ENCODE measurements at regions not wholly inside any gene's neighbourhood (a gene's known extent, or its start where the extent isn't known, plus 50 kb on each side); places are given as distances from the start of the nearest gene placed in this dataset.

GRCh38 chr19:23855676-23856075, 59.0 kb upstream of the ZNF726 start:
- no peak for FAIRE-seq
- Histone ChIP-seq H4K20me1 (replicated peaks in 1 of 2; ENCODE audit: control insufficient read depth in 1 of 2, insufficient read depth in 2 of 2, low read length in 2 of 2) (no peaks in the 10 kb centered on the region), H3K79me1 (ENCODE audit: low read depth, low read length) (no peaks in the 10 kb centered on the region), H3K4me2 (ENCODE audit: insufficient read depth in 1 of 2, low read depth in 2 of 2, low read length in 2 of 2) (no peak overlapping the region), H3K27me3 (replicated peaks in 1 of 4; ENCODE audit: control insufficient read depth in 3 of 4, extremely low read depth in 1 of 4, insufficient read depth in 3 of 4, low read length in 3 of 4) (no peaks in the 10 kb centered on the region), H3K23ac (ENCODE audit: insufficient read length) (no peak overlapping the region), H4K91ac (replicated peaks; ENCODE audit: insufficient read length, low read length) (no peak overlapping the region), H2BK12ac (ENCODE audit: low read depth, low read length) (no peak overlapping the region), H2AFZ (ENCODE audit: low read length) (no peak overlapping the region), H3K14ac (ENCODE audit: insufficient read length) (no peak overlapping the region), H3K4me1 (replicated peaks in 1 of 4; ENCODE audit: control insufficient read depth in 3 of 4, insufficient read depth in 4 of 4, low read length in 3 of 4) (no peaks in the 10 kb centered on the region), H2AK5ac (ENCODE audit: low read depth, low read length) (no peak overlapping the region), H2BK120ac (replicated peaks; ENCODE audit: low read depth, low read length) (no peak overlapping the region), H2BK15ac (ENCODE audit: low read length) (no peak overlapping the region), H3K23me2 (ENCODE audit: low read depth, low read length) (no peaks in the 10 kb centered on the region), H3K36me3 (ENCODE audit: control insufficient read depth in 2 of 4, insufficient read depth in 4 of 4, low read length in 3 of 4) (no peaks in the 10 kb centered on the region), H3K4me3 (ENCODE audit: extremely low read depth in 1 of 4, insufficient read depth in 2 of 4, low read depth in 3 of 4, low read length in 4 of 4) (no peak overlapping the region), H4K5ac (ENCODE audit: insufficient read length, low read depth, low read length) (no peak overlapping the region), H3K27ac (ENCODE audit: low read depth, low read length) (no peak overlapping the region), H3K4ac (replicated peaks; ENCODE audit: insufficient read length, low read depth, low read length) (no peak overlapping the region), H3K9me3 (ENCODE audit: insufficient read depth in 2 of 2, low read depth in 1 of 2, low read length in 1 of 2) (peaks cover 34 to 43% of the 10 kb centered on the region in 2 experiments), H2BK20ac (ENCODE audit: low read length) (no peak overlapping the region), H3K18ac (ENCODE audit: extremely low read depth, low read length) (no peak overlapping the region), H3K9ac (replicated peaks in 1 of 4; ENCODE audit: extremely low read depth in 1 of 4, low read depth in 3 of 4, low read length in 3 of 4) (no peak overlapping the region), H3K56ac (replicated peaks; ENCODE audit: insufficient read length, low read depth, low read length) (no peak overlapping the region), H3K79me2 (ENCODE audit: control insufficient read depth in 1 of 2, insufficient read depth in 2 of 2, low read length in 2 of 2) (no peaks in the 10 kb centered on the region), H4K8ac (ENCODE audit: extremely low read depth, insufficient read depth, low read length) (no peak overlapping the region), H2BK5ac (ENCODE audit: low read depth, low read length) (no peak overlapping the region)
- DNase-seq (ENCODE audit: low read depth in 1 of 2, low spot score in 2 of 2), result peak in 1 of 2 experiments; percentile 35
- ChIA-PET POLR2A (ENCODE audit: partially characterized antibody) (interaction anchor here (0.6 kb wide), 1 partner anchor 59 kb away, joined by 3 read pairs; the partner anchor contains the start of gene ZNF726), CTCF (ENCODE audit: partially characterized antibody) (interaction anchor here (0.7 kb wide), 1 partner anchor 415 kb away, joined by 5 read pairs; no protein-coding TSS in a partner anchor)
- whole genome bisulfite sequencing, 2 experiments (ENCODE audit: extremely low coverage in 1 of 2, insufficient coverage in 1 of 2, insufficient read length in 1 of 2, insufficient replicate concordance in 2 of 2, low coverage in 1 of 2, low lambda C conversion rate in 2 of 2, missing lambda C conversion rate in 1 of 2), result 64% methylated on average over 4 of the region's 4 CpGs; no CpG with 5 or more reads in 1 of the 2 experiments
- no peak for TF ChIP-seq SP2 (IDR thresholded peaks at IDR 0.05; ENCODE audit: low read length)
- peak; percentile 2 to 29 (median 7); a peak in 2 of 4 replicates for TF ChIP-seq CTCF (IDR thresholded peaks at IDR 0.05; ENCODE audit: control extremely low read depth in 1 of 3, insufficient read depth in 1 of 3, low read depth in 1 of 3, low read length in 3 of 3)
- TF ChIP-seq SRF (IDR thresholded peaks at IDR 0.05; ENCODE audit: low read depth, low read length), result no peak

Measured in H1 (cell line).